Left forelimb (tissue), 1 donor: ENCODE measurements at regions not wholly inside any gene's neighbourhood (a gene's known extent, or its start where the extent isn't known, plus 50 kb on each side); places are given as distances from the start of the nearest gene placed in this dataset.
"Not testable (repeated sequence)": the region's sequence is repeated elsewhere in the genome, so short reads cannot be mapped to it uniquely, and the experiment has no call there.

Experiments
- DNase-seq: peaks from one replicate; pipeline ENCODE4 v3.0.0-alpha.2; 2018; ENCODE audit warnings: low spot score

DNA sequence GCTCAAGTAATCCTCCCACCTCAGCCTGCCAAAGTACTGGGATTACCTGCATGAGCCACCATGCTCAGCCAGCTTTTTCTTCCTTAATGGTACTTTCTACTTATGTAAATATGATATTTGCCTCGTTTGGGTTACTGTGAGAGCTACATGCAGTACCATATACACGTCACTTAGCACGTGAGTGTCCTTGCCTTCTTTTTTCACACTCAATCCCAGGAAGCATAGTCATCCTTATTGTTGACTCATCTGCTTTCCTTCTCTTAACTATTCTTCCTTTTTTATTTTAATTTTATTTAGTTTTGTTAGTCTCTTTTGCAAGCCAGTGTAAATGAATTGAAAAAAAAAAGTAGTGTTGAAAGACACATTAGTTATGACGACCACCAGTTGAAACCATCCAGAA is 205.9 kb downstream of the HIPK3 start:
- no peak for DNase-seq

DNA sequence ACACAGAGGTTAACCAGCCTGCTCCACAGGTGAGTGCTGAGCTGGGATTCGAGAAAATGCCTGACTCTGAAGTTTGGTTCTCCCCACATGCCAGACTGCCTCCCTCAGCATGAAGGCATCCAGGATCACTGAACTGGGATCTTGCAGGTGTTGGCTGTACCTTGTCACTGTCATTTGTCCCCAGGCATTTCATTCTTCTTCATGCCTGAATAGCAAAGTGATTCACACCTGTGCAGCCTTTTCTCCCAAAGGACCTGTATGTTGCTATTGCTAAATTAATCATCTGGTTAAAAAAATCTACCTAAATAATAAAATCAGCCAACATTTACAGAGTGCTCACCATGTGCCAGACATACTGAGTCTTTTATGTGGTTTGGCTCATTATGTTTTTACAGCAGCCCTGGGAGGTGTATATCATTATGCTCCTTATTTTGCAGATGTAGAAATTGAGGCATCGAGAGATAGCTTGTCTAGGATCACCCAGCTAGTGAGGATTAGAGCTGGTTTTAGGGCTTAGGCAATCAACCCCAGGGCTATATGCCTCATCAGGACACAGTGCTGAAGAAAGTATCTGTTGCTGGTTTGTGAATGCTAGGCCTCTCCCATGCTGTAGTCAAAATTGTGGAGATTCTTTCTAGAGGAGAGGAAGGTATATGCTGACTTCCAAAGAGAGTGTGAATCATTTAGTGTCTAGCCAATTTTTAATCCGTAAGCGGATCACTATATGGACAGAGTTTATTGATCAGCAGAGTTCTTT is 204.4 kb downstream of the HIPK3 start:
- DNase-seq: no peak

- no peak for DNase-seq
These were observed 200.8 kb downstream of the HIPK3 start for GRCh38 chr11:33457948-33458347.

DNA sequence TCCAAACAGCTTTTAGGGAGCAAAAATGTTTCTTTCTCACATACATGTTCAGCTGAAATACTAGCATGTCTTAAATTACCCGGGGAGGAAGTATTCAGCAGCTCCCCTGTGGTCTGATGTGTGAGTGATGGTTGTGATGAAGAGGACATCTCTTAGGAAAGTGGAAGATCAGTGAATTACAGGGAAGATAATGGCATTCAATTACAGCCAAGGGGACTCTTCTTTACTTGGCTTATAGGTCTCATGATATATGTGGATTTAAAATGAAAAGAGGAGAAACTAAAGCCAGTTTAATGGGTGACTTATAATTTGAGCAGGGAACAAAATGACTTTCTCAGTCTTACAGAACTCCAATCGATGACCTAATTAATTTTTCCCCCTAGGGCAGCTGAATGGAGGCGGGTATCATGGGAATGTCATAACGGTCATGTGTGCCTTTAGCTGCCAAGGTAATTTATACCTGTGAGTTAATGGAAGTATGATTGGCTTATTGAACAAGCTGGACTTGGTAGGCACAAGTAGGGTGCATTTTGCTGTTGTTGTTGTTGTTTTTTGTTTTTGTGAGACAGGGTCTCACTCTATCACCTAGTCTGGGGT is 198.8 kb downstream of the HIPK3 start:
- DNase-seq: no peak

GRCh38 chr11:33454264-33454663 is 197.1 kb downstream of the HIPK3 start:
- DNase-seq: no peak

DNA sequence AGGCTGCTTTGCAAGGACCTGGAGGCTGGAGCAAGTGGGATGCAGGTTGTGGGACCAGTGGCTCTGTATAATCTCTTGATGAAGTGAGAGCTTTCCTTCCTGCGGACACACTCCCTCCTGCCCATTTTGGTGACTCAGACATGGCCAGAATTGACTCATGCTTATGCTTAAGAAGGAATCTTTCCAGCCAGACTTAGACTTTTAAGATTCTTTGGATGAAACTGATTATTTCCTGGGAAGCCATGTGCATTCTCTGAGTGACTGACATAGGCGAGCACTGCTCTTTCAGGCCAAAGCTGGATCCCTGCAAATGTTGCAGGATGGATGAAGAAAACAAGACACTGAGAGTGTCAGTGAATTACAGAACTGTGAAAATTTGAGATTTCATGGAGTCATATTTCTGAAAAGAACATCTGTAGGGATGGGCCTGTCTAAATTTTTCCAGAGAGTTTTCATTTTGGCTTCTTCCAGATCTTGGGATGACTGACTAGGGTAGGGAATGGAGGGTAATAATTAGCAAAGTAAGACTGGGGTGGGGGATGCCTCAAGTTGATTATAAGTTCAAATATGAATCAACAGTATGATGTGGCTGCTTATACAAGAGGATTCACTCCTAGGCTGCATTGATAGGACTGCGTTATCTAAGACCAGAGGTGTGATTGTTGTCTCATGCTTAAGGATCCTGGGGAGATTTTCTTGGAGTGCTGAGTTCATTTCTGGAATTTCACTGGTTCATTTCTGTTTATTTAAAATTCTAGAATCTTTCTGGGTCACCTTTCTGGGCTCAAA is 195.8 kb downstream of the HIPK3 start:
- no peak for DNase-seq

DNA sequence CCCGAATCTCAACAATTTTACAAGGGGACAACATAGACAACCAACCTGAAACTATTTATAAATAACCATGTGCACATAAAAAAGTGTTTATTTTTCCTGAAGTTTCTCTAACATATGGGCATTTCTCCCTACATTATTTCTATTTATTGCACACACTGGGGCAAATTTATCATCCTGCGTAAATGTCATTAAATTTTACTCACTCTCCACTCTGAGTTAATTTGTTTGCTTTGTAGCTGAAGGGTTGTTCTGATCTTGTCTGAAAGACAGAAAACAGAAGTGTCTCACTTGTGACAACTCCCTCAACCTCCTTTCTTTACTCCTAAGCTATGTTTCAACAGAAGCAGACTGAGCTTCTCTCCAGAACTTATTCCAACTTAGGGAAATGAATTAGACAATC is 194.2 kb downstream of the HIPK3 start:
- no peak for DNase-seq

GRCh38 chr11:33449798-33450197 is 192.6 kb downstream of the HIPK3 start:
- DNase-seq: no peak

- no peak for DNase-seq
These were observed 191.4 kb downstream of the HIPK3 start for GRCh38 chr11:33448461-33449130.

DNA sequence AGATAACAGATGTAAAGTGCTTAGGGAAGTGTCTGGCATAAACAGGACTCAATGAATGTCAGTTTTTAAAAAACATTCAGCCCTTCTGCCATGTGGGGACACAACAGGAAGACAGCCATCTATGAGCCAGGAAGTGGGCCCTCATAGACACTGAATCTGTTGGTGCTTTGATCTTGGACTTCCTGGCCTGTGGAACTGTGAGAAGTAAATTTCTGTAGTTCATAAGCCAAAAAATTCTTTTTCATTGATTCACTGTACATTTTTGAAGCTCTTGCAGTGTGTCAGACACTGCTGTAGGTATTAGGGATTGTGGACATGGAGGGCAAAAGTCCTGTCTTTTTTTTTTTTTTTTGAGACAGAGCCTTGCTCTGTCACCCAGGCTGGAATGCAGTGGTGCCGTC is 188.6 kb downstream of the HIPK3 start:
- no peak for DNase-seq

GRCh38 chr11:33444835-33445594 is 187.8 kb downstream of the HIPK3 start:
- DNase-seq: no peak

DNA sequence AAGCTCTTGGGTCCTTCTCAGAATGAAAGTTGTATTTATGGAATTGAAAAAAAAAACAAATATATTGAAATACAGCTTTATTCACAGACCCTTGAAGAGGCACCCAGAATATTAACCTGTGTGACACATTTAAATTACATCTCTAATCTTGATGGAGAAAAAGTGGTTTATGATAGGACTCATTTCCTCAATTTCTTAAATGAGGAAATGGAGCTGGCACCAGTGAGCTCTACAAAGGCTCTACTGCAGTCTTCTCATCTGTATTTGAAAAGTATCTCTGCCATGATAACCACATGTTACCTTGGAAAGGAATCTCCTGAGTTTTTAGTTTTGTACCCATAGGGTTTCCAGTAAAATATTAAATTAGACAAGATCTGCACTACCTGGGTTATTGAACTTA is 186.5 kb downstream of the HIPK3 start:
- no peak for DNase-seq

GRCh38 chr11:33438301-33438700 is 181.1 kb downstream of the HIPK3 start:
- DNase-seq: no peak

GRCh38 chr11:33437529-33437928 is 180.3 kb downstream of the HIPK3 start:
- no peak for DNase-seq

DNA sequence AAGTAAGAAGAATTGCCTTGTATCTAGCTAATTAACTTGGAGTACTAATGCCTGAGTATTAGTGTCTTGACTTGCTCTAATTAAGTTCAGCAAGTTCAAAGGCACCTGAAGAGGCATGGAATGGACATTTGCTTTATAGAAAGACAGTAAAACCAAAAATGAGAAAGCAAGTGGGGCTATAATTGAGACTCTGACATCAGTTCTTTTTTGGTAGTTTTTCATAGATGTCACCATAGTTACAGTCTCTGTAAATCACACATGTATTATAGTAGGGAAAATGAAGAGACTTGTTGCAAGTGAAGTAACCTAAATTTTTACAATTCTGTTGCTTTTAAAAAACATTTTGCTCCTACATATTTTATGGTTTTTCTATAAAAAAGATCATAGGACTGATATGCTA is 178.0 kb downstream of the HIPK3 start:
- DNase-seq: no peak

- no peak for DNase-seq
These were observed 177.1 kb downstream of the HIPK3 start for GRCh38 chr11:33434294-33434693.

DNA sequence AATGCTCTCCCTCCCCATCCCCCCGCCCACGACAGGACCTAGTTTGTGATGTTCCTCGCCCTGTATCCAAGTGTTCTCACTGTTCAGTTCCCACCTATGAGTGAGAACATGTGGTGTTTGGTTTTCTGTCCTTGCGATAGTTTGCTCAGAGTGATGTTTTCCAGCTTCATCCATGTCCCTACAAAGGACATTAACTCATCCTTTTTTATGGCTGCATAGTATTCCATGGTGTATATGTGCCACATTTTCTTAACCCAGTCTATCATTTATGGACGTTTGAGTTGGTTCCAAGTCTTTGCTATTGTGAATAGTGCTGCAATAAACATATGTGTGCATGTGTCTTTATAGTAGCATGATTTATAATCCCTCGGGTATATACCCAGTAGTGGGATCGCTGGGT is 171.3 kb downstream of the HIPK3 start:
- DNase-seq: not testable (repeated sequence)

DNA sequence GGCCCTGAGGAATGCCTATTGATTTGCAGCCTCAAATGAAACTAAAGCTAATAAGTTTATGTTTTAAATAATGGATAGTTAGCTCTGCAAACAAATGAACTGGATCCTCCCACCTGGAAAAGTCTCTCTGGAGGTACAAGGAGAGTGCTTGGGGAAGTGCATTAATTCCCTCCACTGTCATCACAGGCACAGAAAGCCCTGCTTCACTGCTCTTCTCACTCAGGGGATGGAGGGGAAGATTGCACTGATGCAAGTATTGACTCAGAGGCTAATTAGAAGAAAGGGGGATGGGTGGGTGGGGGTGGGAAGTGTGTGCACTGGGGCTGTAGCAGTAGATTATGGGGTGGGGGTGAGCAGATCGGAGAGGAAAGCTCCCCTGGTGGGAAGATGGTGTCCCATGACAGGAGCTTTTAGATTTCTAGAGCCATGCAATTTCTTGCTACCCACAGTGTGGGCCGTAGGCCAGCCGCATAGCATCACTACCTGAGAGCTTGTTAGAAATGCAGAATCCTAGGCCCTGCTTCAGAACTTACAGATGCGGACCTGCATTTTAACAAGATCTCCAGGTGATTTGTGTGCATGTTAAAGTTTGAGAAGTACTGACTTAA is 163.9 kb downstream of the HIPK3 start:
- DNase-seq: no peak

DNA sequence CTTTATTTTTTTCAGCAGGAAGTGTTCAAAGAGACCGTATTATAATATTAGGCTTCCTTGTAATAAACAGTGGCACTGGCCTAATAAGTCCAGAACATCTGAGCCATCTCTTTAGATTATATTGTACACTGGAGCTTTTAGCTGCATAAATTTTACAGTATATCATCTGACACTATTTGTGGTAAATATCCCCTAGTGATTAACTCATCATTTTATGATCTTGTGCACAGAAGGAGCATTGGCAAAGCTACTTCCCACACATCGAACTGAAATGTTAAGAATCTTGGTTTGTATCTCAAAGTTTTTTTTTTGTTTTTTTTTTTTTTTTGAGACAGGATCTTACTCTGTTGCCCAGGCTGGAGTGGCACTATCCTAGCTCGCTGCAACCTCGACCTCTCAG is 162.7 kb downstream of the HIPK3 start:
- no peak for DNase-seq

DNA sequence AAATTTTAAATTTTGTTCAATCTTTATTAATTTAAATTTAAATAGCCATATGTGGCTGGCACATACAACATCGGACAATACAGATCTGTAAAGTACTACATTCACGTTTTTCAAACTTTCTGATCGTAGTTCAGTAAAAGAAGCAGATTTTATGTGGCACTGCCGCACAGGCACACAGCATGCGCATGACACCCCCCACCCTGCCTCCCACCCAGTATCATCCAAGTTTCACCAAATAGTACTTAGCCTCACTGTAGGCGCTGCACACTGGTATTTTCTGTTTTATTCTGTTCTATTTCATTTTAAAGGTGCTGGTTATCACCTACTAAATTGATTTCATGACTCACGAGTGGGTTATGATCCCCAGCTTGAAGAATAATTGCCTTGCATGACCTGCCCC is 159.9 kb downstream of the HIPK3 start:
- no peak for DNase-seq

DNA sequence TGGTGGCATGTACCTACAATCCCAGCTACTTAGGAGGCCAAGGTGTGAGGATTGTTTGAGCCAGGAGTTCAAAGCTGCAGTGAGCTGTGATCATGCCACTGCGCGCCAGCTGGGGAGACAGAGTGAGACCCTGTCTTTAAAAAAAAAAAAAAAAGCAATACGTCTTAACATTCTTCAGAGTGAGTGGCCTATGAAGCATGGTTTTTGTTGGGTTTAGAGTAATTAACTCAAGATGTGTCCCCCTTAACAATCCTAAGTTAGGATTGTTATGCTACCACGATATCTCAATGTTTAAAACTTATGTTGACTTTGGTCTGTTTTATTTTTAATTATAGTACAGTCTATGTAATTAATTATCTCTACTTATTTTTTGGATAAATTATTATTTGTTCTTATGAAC is 156.1 kb downstream of the HIPK3 start:
- DNase-seq: no peak
